GM23248 (cell line): ENCODE measurements at regions not wholly inside any gene's neighbourhood (a gene's known extent, or its start where the extent isn't known, plus 50 kb on each side); places are given as distances from the start of the nearest gene placed in this dataset.

ENCODE experiments used
- EZH2 ChIP-seq: fragments of 200-600 bp; sonication (generic); IDR thresholded peaks from 2 replicates; pipeline ENCODE4 v1.6.1; 2018; ENCODE audit warnings: antibody characterized with exemption, mild to moderate bottlenecking; ENCODE audit not compliant: insufficient read depth, poor library complexity, severe bottlenecking
- EZH2phosphoT487 ChIP-seq: fragments of 200-600 bp; sonication (generic); IDR thresholded peaks from 2 replicates; pipeline ENCODE4 v1.6.1; 2018; ENCODE audit warnings: antibody characterized with exemption, moderate library complexity, mild to moderate bottlenecking, low read depth; ENCODE audit not compliant: insufficient read depth

DNA sequence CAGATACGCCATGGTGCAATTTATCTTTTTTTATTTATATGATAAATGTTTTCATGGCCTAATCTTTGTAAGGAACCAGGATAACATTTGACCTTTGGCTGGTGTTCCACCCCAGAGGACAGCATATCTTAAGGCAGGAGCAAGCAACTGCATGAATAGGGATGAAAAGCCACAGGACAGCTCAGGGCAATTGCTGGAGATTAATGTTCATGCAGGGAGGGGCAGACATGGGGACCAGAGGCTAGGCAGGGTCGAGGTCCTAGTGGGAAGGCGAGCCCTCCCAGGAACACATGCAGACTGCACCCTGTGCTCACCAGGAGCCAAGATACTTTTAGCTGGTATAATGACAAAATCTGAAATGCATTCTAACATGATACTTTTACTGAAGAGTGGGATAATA is 74.4 kb upstream of the HAO2 start:
- TF ChIP-seq EZH2: no peak
- no peak for TF ChIP-seq EZH2phosphoT487
